ENCODE measurements at regions not wholly inside any gene's neighbourhood (a gene's known extent, or its start where the extent isn't known, plus 50 kb on each side); places are given as distances from the start of the nearest gene placed in this dataset.

DNA sequence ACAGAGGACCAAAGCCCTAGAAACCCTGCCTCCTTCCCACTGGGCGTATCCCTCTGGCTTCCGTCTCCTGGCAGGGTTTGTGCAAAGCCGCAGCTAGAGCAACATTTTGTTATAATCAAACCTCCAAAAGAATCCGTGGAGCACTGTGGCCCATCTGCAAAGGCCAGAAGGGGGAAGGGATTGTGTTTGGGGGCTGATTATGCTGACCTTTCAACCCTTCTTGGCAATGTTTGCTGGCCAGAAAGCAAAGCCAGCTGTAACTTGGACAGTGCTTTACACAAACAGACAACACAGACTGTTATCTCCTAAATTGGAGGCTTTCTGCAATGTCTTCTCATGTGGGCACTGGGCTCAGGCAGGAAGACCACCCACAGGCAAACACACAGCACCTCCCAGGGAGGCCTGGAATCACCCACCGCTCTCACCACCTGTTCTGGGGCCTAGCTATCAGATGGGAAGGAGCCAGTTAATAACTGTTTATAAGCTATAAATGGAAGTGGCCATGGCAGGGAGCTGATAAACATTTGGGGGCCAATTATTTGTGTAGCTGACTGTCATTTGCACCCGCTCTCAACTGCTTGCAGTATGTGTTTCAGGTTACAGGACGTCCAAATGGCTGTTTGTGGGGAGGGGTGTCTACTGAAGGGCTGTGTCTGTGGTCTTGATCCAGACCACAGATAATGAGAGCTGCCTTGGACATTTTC, 121.6 kb upstream of the ERCC6L2 start:
- POLR2A ChIA-PET, result no interaction called here
- no peak for DNase-seq (ENCODE audit: extremely low spot score)
- TF ChIP-seq, protein P1, sequence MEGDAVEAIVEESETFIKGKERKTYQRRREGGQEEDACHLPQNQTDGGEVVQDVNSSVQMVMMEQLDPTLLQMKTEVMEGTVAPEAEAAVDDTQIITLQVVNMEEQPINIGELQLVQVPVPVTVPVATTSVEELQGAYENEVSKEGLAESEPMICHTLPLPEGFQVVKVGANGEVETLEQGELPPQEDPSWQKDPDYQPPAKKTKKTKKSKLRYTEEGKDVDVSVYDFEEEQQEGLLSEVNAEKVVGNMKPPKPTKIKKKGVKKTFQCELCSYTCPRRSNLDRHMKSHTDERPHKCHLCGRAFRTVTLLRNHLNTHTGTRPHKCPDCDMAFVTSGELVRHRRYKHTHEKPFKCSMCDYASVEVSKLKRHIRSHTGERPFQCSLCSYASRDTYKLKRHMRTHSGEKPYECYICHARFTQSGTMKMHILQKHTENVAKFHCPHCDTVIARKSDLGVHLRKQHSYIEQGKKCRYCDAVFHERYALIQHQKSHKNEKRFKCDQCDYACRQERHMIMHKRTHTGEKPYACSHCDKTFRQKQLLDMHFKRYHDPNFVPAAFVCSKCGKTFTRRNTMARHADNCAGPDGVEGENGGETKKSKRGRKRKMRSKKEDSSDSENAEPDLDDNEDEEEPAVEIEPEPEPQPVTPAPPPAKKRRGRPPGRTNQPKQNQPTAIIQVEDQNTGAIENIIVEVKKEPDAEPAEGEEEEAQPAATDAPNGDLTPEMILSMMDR (IDR thresholded peaks at IDR 0.05; ENCODE audit: control extremely low read depth, extremely low read depth, low read depth, missing control alignments), result no peak
- CTCF ChIA-PET, result no interaction called here

DNA sequence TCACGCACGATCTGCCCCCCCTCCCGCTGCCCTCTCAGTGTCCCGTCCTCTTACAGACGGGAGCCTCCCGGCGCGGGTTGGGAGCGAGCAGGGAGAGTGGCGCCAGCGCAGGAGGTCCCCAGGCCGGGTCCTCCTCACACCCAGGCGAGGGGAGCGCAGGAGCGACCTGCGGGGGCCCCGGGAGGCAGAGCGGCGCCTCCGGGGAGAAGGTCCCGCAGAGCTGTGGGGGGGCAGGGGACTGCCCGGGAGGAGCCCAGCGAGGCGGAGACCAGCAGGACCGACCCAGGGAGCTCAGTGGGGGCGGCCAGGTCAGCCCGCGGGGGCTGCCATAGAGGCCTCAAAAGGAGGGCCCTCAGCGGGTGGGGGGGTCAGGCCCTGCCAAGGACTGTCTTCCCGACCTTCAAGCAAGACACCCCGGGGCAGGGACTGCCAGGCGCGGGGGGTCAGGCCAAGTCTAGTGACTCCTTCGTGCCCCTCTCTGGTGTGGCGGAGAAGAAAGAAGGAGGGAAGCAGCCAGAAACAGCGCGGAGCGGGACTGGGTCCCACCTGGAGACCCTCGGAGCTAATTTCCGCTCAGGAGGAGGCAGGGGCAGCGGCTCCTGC, 123.3 kb upstream of the ERCC6L2 start:
- ChIA-PET CTCF (no interaction called here), POLR2A (no interaction called here)
- DNase-seq (ENCODE audit: extremely low spot score), result no peak
- TF ChIP-seq, protein P1 (IDR thresholded peaks at IDR 0.05; ENCODE audit: control extremely low read depth, extremely low read depth, low read depth, missing control alignments), result no peak

DNA sequence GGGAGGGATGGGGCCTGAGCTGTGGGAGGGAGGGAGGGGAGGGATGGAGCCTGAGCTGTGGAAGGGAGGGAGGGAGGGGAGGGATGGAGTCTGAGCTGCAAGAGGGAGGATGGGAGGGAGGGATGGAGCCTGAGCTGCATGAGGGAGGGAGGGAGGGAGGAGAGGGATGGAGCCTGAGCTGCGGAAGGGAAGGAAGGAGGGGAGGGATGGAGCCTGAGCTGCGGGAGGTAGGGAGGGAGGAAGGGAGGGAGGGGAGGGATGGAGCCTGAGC, 124.0 kb upstream of the ERCC6L2 start:
- DNase-seq (ENCODE audit: extremely low spot score), result no peak
- POLR2A ChIA-PET, result no interaction called here
- CTCF ChIA-PET, result no interaction called here
- TF ChIP-seq, protein P1 (IDR thresholded peaks at IDR 0.05; ENCODE audit: control extremely low read depth, extremely low read depth, low read depth, missing control alignments), result no peak

DNA sequence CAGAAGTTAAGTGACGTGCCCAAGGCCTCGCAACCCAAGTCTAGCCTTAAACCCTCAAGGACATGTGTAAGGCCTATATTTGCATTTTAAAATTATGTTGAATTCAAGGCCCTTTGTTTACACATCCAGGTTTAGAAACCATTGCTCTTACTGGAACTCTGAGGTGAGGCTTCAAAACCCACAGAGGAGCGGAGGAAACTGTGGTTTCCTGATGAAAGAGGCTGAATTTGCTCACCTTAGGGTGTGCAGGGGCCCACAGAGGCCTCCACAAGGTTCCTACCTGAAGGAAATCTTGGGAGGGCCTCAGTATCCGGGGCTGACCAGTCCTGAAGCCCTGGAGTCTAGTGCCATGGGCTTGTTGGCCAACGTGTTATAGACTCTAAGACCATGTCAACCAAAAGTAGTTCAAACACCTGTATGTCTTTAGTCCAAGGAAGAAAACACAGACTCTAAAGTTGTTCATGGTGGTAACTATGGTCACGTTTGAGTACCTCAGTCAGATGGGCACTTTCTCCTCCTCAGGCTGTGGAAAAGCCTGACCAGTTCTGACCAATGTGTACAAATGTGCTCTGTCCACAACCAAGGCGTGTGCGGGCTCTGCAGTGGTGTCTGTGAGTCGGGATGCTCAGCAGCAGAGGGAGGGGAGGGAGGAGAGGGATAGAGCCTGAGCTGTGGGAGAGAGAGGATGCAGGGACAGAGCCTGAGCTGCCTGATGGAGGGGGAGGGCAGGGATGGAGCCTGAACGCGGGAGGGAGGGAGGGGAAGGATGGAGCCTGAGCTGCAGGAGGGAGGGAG, 124.6 kb upstream of the ERCC6L2 start:
- DNase-seq (ENCODE audit: extremely low spot score), result no peak
- POLR2A ChIA-PET, result no interaction called here
- TF ChIP-seq, protein P1 (IDR thresholded peaks at IDR 0.05; ENCODE audit: control extremely low read depth, extremely low read depth, low read depth, missing control alignments), result no peak
- CTCF ChIA-PET, result no interaction called here

DNA sequence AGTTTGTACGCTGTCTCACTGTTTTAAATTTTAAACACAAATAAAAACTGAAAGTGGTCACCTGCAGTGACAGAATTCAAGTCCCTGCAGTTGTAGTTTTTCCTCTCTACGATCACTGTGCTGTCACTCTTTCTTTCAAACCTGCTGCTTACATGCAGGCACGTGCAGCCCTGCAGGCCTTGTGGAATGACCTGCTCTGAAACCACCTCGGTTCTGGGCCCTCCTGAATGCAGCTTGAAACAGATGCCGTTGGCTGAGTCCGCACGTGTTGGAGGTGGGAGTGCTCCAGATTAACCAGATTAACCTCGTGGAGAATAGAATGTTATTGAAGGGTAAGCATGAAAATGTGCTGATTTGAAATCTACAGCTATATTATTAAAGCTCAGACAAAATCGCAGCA, 126.0 kb upstream of the ERCC6L2 start:
- CTCF ChIA-PET, result no interaction called here
- POLR2A ChIA-PET, result no interaction called here
- TF ChIP-seq, protein P1 (IDR thresholded peaks at IDR 0.05; ENCODE audit: control extremely low read depth, extremely low read depth, low read depth, missing control alignments), result no peak
- DNase-seq (ENCODE audit: extremely low spot score), result no peak

DNA sequence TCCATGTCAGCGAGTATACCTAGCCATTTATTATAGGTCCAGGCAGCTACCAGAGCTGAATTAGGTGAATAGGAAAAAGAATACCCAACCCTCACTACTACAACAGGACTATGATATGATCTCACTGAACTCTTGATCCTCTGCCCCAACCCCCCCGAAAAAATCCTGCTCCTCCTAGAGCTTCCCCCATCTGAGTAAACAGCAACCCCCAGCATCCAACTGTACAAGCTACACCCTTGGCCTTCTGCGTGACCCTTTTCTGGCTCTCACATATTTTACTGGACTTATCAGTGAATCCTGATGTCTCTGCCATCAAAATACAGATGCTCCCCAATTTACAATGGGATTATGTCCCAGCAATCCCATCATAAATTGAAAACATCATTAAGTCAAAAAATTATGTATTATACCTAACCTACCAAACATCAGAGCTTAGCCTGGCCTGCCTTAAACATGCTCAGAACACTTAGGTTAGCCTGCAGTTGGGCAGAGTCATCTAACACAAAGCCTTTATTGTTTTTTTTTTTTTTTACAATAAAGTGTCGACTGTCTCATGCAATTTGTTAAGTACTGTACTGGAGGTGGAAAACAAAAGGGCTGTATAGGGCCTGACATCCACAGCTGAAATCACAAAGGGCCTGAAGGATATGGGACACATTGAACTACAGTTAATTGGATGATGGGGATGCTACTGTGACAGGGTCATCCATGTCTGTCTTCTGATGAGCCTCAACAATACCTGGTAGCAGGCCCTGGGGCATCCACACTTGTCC, 128.9 kb upstream of the ERCC6L2 start:
- no peak for DNase-seq (ENCODE audit: extremely low spot score)
- POLR2A ChIA-PET, result interaction anchor here (0.6 kb wide), 1 partner anchor 13 kb away, joined by 3 read pairs; no protein-coding TSS in a partner anchor
- TF ChIP-seq, protein P1 (IDR thresholded peaks at IDR 0.05; ENCODE audit: control extremely low read depth, extremely low read depth, low read depth, missing control alignments), result no peak
- CTCF ChIA-PET, result interaction anchor here (0.8 to 1.3 kb wide), 2 partner anchors 15 to 471 kb away, joined by 3 to 4 read pairs; no protein-coding TSS in a partner anchor
